Upper lobe of left lung (tissue), 4 donors: ENCODE measurements at regions not wholly inside any gene's neighbourhood (a gene's known extent, or its start where the extent isn't known, plus 50 kb on each side); places are given as distances from the start of the nearest gene placed in this dataset.

Source experiments
- EP300 ChIP-seq, 4 donors: sonication (generic); formaldehyde crosslinking; IDR thresholded peaks; one replicate each; pipeline ENCODE4 v1.5.1; 2017; ENCODE audit warnings: antibody characterized with exemption in 4 of 4, control low read depth in 2 of 4
- POLR2A ChIP-seq, 4 donors: fragments of 450-650 bp; IDR thresholded peaks; one replicate each; pipeline ENCODE4 v1.5.1; 2016 to 2017; ENCODE audit warnings: antibody characterized with exemption in 4 of 4, mild to moderate bottlenecking in 2 of 4
- POLR2AphosphoS5 ChIP-seq, 2 donors: sonication (generic); formaldehyde crosslinking; IDR thresholded peaks; one replicate each; pipeline ENCODE4 v1.5.1; 2017; ENCODE audit warnings: antibody characterized with exemption in 2 of 2
- TF ChIP-seq, protein P1 (sequence below), 6 experiments: fragments of 450-650 bp in 4 of 6; fragments of 200-600 bp in 2 of 6; sonication (generic) in 2 of 6; IDR thresholded peaks; one replicate each; pipeline ENCODE4 v1.5.1; 2016 to 2019; ENCODE audit warnings: antibody characterized with exemption in 6 of 6

DNA sequence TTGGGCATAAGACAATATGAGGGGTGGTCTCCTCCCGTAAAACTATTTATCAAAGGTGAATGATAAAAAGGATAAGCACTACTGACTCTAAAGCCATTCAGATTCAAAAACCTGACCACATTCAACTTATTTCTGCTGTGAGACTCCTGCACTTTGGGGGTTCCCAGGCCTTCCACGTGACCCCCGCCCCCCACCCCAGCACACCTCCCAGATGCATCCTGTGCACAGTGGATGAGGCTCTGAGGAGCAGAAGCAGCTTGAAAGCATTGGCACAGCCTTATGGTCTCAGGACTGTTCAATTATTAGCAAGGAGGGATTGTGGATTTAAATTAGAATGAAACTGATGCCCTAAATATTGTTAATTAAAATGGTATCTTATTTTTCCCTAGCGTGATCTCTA is 55.1 kb upstream of the SAMD5 start:
- no peak for TF ChIP-seq POLR2A (IDR thresholded peaks at IDR 0.05)
- TF ChIP-seq, protein P1, sequence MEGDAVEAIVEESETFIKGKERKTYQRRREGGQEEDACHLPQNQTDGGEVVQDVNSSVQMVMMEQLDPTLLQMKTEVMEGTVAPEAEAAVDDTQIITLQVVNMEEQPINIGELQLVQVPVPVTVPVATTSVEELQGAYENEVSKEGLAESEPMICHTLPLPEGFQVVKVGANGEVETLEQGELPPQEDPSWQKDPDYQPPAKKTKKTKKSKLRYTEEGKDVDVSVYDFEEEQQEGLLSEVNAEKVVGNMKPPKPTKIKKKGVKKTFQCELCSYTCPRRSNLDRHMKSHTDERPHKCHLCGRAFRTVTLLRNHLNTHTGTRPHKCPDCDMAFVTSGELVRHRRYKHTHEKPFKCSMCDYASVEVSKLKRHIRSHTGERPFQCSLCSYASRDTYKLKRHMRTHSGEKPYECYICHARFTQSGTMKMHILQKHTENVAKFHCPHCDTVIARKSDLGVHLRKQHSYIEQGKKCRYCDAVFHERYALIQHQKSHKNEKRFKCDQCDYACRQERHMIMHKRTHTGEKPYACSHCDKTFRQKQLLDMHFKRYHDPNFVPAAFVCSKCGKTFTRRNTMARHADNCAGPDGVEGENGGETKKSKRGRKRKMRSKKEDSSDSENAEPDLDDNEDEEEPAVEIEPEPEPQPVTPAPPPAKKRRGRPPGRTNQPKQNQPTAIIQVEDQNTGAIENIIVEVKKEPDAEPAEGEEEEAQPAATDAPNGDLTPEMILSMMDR (IDR thresholded peaks at IDR 0.05) = no peak
- no peak for TF ChIP-seq POLR2AphosphoS5 (IDR thresholded peaks at IDR 0.05)
- no peak for TF ChIP-seq EP300 (IDR thresholded peaks at IDR 0.05)
